OCI-LY7 (cell line): ENCODE measurements at regions not wholly inside any gene's neighbourhood (a gene's known extent, or its start where the extent isn't known, plus 50 kb on each side); places are given as distances from the start of the nearest gene placed in this dataset.

Experiments used
- BruUV-seq: library from RNA; stranded (reverse); fragments of 400-500 nt; replicated peaks from 2 replicates; lab custom pipeline; 2021; lab: Mats Ljungman, UMichigan
- CTCF ChIA-PET: fragments of 300-600 bp; sonication (Branson Sonifier 250); formaldehyde crosslinking; loops from one replicate; lab custom pipeline; 2022; ENCODE audit warnings: antibody characterized with exemption; ENCODE audit not compliant: unreplicated experiment; lab: Charles Lee
- POLR2A ChIA-PET: fragments of 300-600 bp; sonication (Branson Sonifier 250); formaldehyde crosslinking; loops from one replicate; lab custom pipeline; 2022; ENCODE audit warnings: antibody characterized with exemption; lab: Charles Lee
- DNase-seq: peaks from one replicate; pipeline ENCODE4 v3.0.0-alpha.2; 2015; ENCODE audit warnings: low spot score
- H2AFZ ChIP-seq: fragments of 200-600 bp; sonication (generic), shearing (Covaris generic); 2 replicates; pipeline ENCODE4 v1.6.1; 2014; ENCODE audit warnings: mild to moderate bottlenecking, antibody characterized with exemption, low read length, moderate library complexity
- H3K27ac ChIP-seq: fragments of 200-600 bp; sonication (generic); 2 replicates; pipeline ENCODE4 v1.5.1; 2014; ENCODE audit warnings: mixed run types, low read depth, mild to moderate bottlenecking, moderate library complexity, low read length, inconsistent platforms; ENCODE audit not compliant: poor library complexity, severe bottlenecking
- H3K36me3 ChIP-seq: fragments of 200-600 bp; sonication (generic); 2 replicates; pipeline ENCODE4 v1.6.1; 2014; ENCODE audit warnings: mild to moderate bottlenecking, antibody characterized with exemption, low read length, moderate library complexity, mixed read lengths; ENCODE audit not compliant: insufficient read depth
- H3K4me1 ChIP-seq: fragments of 200-600 bp; sonication (generic); 2 replicates; pipeline ENCODE4 v1.5.1; 2014; ENCODE audit warnings: mild to moderate bottlenecking, low read length; ENCODE audit not compliant: insufficient read depth, poor library complexity, severe bottlenecking
- H3K4me2 ChIP-seq: fragments of 200-600 bp; sonication (generic); 2 replicates; pipeline ENCODE4 v1.6.1; 2014; ENCODE audit warnings: mild to moderate bottlenecking, low read length
- H3K4me3 ChIP-seq: fragments of 200-600 bp; sonication (generic); 2 replicates; pipeline ENCODE4 v1.5.1; 2014; ENCODE audit warnings: mild to moderate bottlenecking, low read depth, low read length; ENCODE audit not compliant: poor library complexity, severe bottlenecking
- H3K79me2 ChIP-seq: fragments of 200-600 bp; sonication (generic); 2 replicates; pipeline ENCODE4 v1.6.1; 2016; ENCODE audit warnings: low read depth, mild to moderate bottlenecking, low read length, moderate library complexity, mixed read lengths; ENCODE audit not compliant: insufficient read depth
- H3K9me2 ChIP-seq: fragments of 200-600 bp; sonication (generic); 2 replicates; pipeline ENCODE4 v1.6.1; 2016; ENCODE audit warnings: mild to moderate bottlenecking, low read length, mixed read lengths; ENCODE audit not compliant: insufficient read depth
- H3K9me3 ChIP-seq: fragments of 200-600 bp; sonication (generic); 2 replicates; pipeline ENCODE4 v1.6.1; 2014; ENCODE audit warnings: mild to moderate bottlenecking, mixed run types, low read length, mixed read lengths
- H4K20me1 ChIP-seq: fragments of 200-600 bp; sonication (generic); 2 replicates; pipeline ENCODE4 v1.6.1; 2014; ENCODE audit warnings: mild to moderate bottlenecking, antibody characterized with exemption, low read length, moderate library complexity, mixed read lengths; ENCODE audit not compliant: insufficient read depth
- CTCF ChIP-seq: fragments of 200-600 bp; sonication (generic); conservative IDR thresholded peaks from 2 replicates; pipeline ENCODE4 v1.5.1; 2014; ENCODE audit warnings: mild to moderate bottlenecking, antibody characterized with exemption, low read length, moderate library complexity, mixed read lengths
- EZH2phosphoT487 ChIP-seq: fragments of 200-600 bp; sonication (generic); IDR thresholded peaks from 2 replicates; pipeline ENCODE4 v1.6.1; 2018; ENCODE audit warnings: low read depth, borderline replicate concordance, mild to moderate bottlenecking, mixed run types, antibody characterized with exemption, low read length, moderate library complexity, mixed read lengths
- intact Hi-C: fragments of 100-400 bp; cut with micrococcal nuclease; formaldehyde crosslinking; loops from one replicate; pipeline ENCODE4 v1.10.0; 2022; ENCODE audit not compliant: unreplicated experiment

- Histone ChIP-seq H3K36me3 (no peaks in the 10 kb centered on the region), H2AFZ (no peak overlapping the region), H4K20me1 (no peaks in the 10 kb centered on the region), H3K27ac (no peak overlapping the region), H3K4me1 (no peaks in the 10 kb centered on the region), H3K9me2 (no peaks in the 10 kb centered on the region), H3K4me2 (no peak overlapping the region), H3K4me3 (no peak overlapping the region), H3K79me2 (no peaks in the 10 kb centered on the region), H3K9me3 (no peaks in the 10 kb centered on the region)
- CTCF ChIA-PET = no interaction called here
- POLR2A ChIA-PET = no interaction called here
- intact Hi-C loops = no loop called here
- no peak for DNase-seq
- BruUV-seq = no TSS peak
- TF ChIP-seq EZH2phosphoT487 (no peak), CTCF (no peak)
Observed at GRCh38 chr7:81221527-81222217, 302.8 kb upstream of the SEMA3C start.

- DNase-seq = no peak
- Histone ChIP-seq H3K79me2 (no peaks in the 10 kb centered on the region), H3K4me1 (no peaks in the 10 kb centered on the region), H3K9me2 (no peaks in the 10 kb centered on the region), H4K20me1 (no peaks in the 10 kb centered on the region), H3K27ac (no peak overlapping the region), H2AFZ (no peak overlapping the region), H3K9me3 (no peaks in the 10 kb centered on the region), H3K36me3 (no peaks in the 10 kb centered on the region), H3K4me3 (no peak overlapping the region), H3K4me2 (no peak overlapping the region)
- intact Hi-C loops = no loop called here
- BruUV-seq = no TSS peak
- ChIA-PET CTCF (no interaction called here), POLR2A (interaction anchor here (0.7 kb wide), 1 partner anchor 798 kb away, joined by 3 read pairs; no protein-coding TSS in a partner anchor)
- TF ChIP-seq CTCF (no peak), EZH2phosphoT487 (no peak)
Observed at GRCh38 chr7:81218480-81219106, 299.7 kb upstream of the SEMA3C start.

- ChIA-PET CTCF (no interaction called here), POLR2A (no interaction called here)
- H3K4me2 ChIP-seq = no peak overlapping the region
- no peaks in the 10 kb centered on the region for H3K79me2 ChIP-seq
- DNase-seq = no peak
- H2AFZ ChIP-seq = no peak overlapping the region
- no peaks in the 10 kb centered on the region for H4K20me1 ChIP-seq
- no peak overlapping the region for H3K4me3 ChIP-seq
- no peaks in the 10 kb centered on the region for H3K36me3 ChIP-seq
- no peaks in the 10 kb centered on the region for H3K4me1 ChIP-seq
- BruUV-seq = no TSS peak
- no peak overlapping the region for H3K27ac ChIP-seq
- H3K9me2 ChIP-seq = no peaks in the 10 kb centered on the region
- intact Hi-C loops = no loop called here
- H3K9me3 ChIP-seq = no peaks in the 10 kb centered on the region
- no peak for TF ChIP-seq EZH2phosphoT487
- no peak for TF ChIP-seq CTCF
Observed at GRCh38 chr7:81213394-81213793, 294.5 kb upstream of the SEMA3C start.
